ENCODE measurements at regions not wholly inside any gene's neighbourhood (a gene's known extent, or its start where the extent isn't known, plus 50 kb on each side); places are given as distances from the start of the nearest gene placed in this dataset.

GRCh38 chr4:131137196-131137595, 2011.9 kb upstream of the PCDH10 start:
- H3K9me3 ChIP-seq (replicated peaks in 1 of 2; ENCODE audit: control insufficient read depth in 1 of 2, insufficient read depth in 1 of 2, low read length in 2 of 2) = no peaks in the 10 kb centered on the region
- no peaks in the 10 kb centered on the region for H3K36me3 ChIP-seq (replicated peaks in 1 of 2; ENCODE audit: control insufficient read depth in 1 of 2, insufficient read depth in 2 of 2, low read length in 2 of 2)
- no peaks in the 10 kb centered on the region for H3K27me3 ChIP-seq (ENCODE audit: control insufficient read depth in 2 of 2, insufficient read depth in 2 of 2, low read length in 2 of 2)
- no peaks in the 10 kb centered on the region for H3K79me2 ChIP-seq (ENCODE audit: insufficient read depth, low read length)
- H3K9ac ChIP-seq (ENCODE audit: insufficient read depth, low read length, poor library complexity, severe bottlenecking) = no peak overlapping the region
- Mint-ChIP-seq H3K36me3 (no peaks in the 10 kb centered on the region), H3K4me3 (no peak overlapping the region), H3K4me1 (no peaks in the 10 kb centered on the region), H3K27ac (no peak overlapping the region), H3K9me3 (peaks cover 0 to 8% (median 0%) of the 10 kb centered on the region in 7 donors), H3K27me3 (ENCODE audit: low read depth in 3 of 3) (no peaks in the 10 kb centered on the region)
- DNase-seq = no peak
- H3K4me3 ChIP-seq (replicated peaks in 1 of 3; ENCODE audit: low read depth in 2 of 3, low read length in 3 of 3) = no peak overlapping the region
- TF ChIP-seq, protein P1, sequence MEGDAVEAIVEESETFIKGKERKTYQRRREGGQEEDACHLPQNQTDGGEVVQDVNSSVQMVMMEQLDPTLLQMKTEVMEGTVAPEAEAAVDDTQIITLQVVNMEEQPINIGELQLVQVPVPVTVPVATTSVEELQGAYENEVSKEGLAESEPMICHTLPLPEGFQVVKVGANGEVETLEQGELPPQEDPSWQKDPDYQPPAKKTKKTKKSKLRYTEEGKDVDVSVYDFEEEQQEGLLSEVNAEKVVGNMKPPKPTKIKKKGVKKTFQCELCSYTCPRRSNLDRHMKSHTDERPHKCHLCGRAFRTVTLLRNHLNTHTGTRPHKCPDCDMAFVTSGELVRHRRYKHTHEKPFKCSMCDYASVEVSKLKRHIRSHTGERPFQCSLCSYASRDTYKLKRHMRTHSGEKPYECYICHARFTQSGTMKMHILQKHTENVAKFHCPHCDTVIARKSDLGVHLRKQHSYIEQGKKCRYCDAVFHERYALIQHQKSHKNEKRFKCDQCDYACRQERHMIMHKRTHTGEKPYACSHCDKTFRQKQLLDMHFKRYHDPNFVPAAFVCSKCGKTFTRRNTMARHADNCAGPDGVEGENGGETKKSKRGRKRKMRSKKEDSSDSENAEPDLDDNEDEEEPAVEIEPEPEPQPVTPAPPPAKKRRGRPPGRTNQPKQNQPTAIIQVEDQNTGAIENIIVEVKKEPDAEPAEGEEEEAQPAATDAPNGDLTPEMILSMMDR (IDR thresholded peaks at IDR 0.05) = no peak
- intact Hi-C loops (cut with micrococcal nuclease) = no loop called here
- WGBS (ENCODE audit: insufficient coverage) = 100% methylated on average over 2 of the region's 2 CpGs
- no peaks in the 10 kb centered on the region for H3K4me1 ChIP-seq (ENCODE audit: control insufficient read depth in 1 of 2, insufficient read depth in 2 of 2, low read length in 2 of 2)
- no peak overlapping the region for H2AFZ ChIP-seq (ENCODE audit: insufficient read depth, low read depth, low read length, poor library complexity, severe bottlenecking)
- H3K27ac ChIP-seq (ENCODE audit: low read depth in 1 of 2, low read length in 2 of 2) = no peak overlapping the region
- no peaks in the 10 kb centered on the region for H4K20me1 ChIP-seq (ENCODE audit: insufficient read depth, low read length)
- no peak overlapping the region for H3K4me2 ChIP-seq (replicated peaks; ENCODE audit: extremely low read depth, low read length, poor library complexity, severe bottlenecking)

DNA sequence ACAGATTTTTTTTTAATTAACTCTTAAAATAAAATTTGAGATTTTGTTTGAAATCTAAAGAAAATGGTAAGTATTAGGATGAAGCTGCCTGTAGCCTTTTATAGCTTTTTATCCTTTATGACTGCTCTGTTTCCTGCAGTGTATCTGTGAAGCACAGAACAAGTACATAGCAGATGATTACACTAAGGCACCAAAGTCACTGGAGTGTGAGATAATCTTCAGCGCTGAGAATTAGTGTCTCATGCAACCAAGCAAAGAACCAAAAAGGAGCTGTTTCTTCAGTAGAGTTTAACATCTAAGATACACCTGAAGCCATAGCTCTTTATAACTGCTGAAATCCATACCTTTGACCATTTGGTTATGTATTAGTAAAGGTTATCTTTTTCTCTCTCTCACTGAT, 1989.8 kb upstream of the PCDH10 start:
- no peaks in the 10 kb centered on the region for H3K4me1 Mint-ChIP-seq
- peaks cover 0 to 2% (median 0%) of the 10 kb centered on the region in 7 donors for H3K9me3 Mint-ChIP-seq

More for the DNA sequence above, 1989.8 kb upstream of the PCDH10 start:
- Mint-ChIP-seq H3K36me3 (no peaks in the 10 kb centered on the region), H3K27ac (no peak overlapping the region), H3K27me3 (ENCODE audit: low read depth in 3 of 3) (no peaks in the 10 kb centered on the region), H3K4me3 (no peak overlapping the region)
- no peak overlapping the region for H3K4me2 ChIP-seq (replicated peaks; ENCODE audit: extremely low read depth, low read length, poor library complexity, severe bottlenecking)
- H3K27ac ChIP-seq (ENCODE audit: low read depth in 1 of 2, low read length in 2 of 2) = no peak overlapping the region
- WGBS (ENCODE audit: insufficient coverage) = 100% methylated on average over 1 of the region's 1 CpG
- no peaks in the 10 kb centered on the region for H3K27me3 ChIP-seq (ENCODE audit: control insufficient read depth in 2 of 2, insufficient read depth in 2 of 2, low read length in 2 of 2)
- no peak overlapping the region for H3K9ac ChIP-seq (ENCODE audit: insufficient read depth, low read length, poor library complexity, severe bottlenecking)
- no peaks in the 10 kb centered on the region for H3K4me1 ChIP-seq (ENCODE audit: control insufficient read depth in 1 of 2, insufficient read depth in 2 of 2, low read length in 2 of 2)
- H3K9me3 ChIP-seq (replicated peaks in 1 of 2; ENCODE audit: control insufficient read depth in 1 of 2, insufficient read depth in 1 of 2, low read length in 2 of 2) = no peaks in the 10 kb centered on the region
- TF ChIP-seq, protein P1 (IDR thresholded peaks at IDR 0.05) = no peak
- no peak overlapping the region for H3K4me3 ChIP-seq (replicated peaks in 1 of 3; ENCODE audit: low read depth in 2 of 3, low read length in 3 of 3)
- no peak overlapping the region for H2AFZ ChIP-seq (ENCODE audit: insufficient read depth, low read depth, low read length, poor library complexity, severe bottlenecking)
- intact Hi-C loops (cut with micrococcal nuclease) = no loop called here
- DNase-seq = no peak
- no peaks in the 10 kb centered on the region for H3K79me2 ChIP-seq (ENCODE audit: insufficient read depth, low read length)
- no peaks in the 10 kb centered on the region for H3K36me3 ChIP-seq (replicated peaks in 1 of 2; ENCODE audit: control insufficient read depth in 1 of 2, insufficient read depth in 2 of 2, low read length in 2 of 2)
- no peaks in the 10 kb centered on the region for H4K20me1 ChIP-seq (ENCODE audit: insufficient read depth, low read length)
